NCI-H187 (cell line): ENCODE measurements at regions not wholly inside any gene's neighbourhood (a gene's known extent, or its start where the extent isn't known, plus 50 kb on each side); places are given as distances from the start of the nearest gene placed in this dataset.

ENCODE experiments used
- DNase-seq, 2 experiments: peaks; one replicate each; lab custom pipeline; 2025; lab: John Stamatoyannopoulos, UW

DNA sequence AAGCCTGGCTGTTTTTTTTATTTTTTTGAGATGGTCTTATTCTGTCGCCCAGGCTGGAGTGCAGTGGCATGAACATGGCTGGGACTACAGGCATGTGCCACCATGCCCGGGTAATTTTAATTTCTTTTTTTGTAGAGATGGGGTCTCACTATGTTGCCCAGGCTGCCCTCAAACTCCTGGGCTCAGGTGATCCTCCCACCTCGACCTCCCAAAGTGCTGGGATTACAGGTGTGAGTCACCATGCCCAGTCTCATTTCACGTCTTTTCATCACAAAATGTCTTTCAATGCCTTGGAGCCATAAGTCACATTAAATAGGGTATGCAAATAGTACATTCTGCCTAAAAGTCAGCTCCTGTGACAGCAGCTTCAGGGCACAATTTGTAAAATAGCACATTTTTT lies 52.8 kb downstream of the SOX2 start:
- no peak for DNase-seq

DNA sequence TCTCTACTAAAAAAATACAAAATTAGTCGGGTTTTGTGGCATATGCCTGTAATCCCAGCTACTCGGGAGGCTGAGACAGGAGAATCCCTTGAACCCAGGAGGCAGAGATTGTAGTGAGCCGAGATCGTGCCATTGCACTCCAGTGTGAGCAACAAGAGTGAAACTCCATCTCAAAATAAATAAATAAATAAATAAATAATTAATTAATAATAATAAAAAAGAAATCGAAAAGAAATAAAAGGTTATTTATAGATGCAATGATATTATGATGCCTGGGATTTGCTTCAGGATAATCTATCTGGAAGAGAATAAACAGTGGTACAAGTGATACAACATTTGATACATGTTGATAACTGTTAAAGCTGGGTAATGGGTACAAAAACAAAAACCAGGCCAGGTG lies 58.6 kb downstream of the SOX2 start:
- DNase-seq = no peak

DNA sequence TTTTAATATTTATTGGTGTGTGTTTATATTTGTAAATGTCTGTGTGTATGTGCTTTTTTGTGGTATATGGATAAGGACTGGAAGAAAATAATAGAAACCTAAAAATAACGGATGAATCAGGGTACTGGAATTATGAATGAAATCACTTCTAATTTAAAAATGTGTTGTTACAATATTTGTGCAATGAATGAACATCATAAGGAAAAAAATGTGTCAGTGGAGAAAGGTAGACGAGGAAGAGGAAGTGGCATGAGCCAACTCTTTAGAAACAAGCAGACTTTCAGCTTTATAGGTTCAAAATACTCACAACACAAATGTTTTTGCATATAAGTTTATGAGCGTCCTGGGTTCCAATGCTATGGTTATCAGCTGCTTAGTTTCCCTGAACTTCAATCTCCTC lies 59.4 kb downstream of the SOX2 start:
- no peak for DNase-seq

DNA sequence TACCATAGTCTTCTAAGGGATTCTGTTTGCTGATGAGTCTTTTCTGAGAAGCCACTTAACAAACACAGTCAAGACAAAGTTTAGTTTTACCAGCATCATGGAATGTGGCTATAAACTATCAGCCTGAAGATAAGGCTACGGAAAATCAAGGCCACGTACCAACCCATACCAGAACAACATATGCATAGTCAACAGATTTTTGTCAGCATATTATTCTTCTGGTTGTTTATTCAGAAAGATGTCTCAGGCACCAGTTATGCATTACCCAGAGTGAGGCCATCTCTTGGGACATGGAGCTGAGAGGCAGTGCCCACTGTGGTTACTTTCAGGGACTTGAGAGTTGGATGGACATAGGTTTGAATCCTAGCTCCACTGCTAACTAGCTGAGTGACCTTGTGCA lies 60.4 kb downstream of the SOX2 start:
- DNase-seq = no peak

DNA sequence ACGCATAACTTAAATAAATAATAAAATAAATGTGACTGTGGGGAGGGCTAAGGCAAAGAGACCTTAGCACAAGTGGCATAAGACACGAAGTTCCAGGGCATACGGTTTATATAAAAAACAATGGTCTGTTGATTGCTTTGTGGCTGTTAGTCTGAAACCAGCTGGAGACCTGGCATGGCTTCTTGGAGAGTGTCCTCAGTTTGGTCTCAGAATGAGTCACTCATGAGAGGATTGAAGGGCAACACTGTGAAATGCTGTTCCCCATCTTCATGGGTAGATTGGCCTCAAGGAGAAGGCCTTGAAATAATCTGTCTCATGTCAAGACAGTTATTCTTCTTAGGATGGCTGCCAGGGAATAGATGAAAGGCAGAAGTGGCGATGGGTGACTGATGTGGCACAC lies 62.2 kb downstream of the SOX2 start:
- DNase-seq = no peak

DNA sequence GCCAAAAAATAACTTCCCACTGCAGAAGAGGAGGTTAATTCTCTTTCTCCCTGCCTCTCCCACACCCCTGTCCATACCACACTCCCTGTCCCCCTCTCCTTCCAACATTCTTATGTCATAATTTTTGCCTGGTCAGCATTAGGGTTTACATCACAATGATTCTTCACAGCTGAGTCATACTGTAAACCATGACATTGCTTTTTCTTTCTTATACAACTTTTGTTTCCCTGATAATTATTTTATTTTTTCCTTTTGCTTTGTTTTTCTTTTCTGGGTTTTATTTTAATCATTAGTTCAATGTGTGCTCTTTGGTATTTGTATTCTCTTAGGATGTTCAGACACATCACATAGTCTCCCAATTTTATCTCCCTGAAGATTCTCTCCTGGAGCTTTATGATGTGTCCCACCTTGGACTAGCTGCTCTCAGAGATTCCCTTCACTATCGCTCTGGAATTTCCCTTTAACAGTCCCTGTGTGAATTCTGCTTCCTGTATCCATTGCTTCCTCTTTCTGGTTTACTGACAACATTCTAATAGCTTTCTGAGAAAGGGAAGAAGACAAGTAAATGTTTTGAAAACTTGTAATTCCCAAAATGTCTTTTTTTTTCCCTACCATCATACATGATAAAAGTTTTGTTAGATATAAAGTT lies 70.7 kb downstream of the SOX2 start:
- no peak for DNase-seq

DNA sequence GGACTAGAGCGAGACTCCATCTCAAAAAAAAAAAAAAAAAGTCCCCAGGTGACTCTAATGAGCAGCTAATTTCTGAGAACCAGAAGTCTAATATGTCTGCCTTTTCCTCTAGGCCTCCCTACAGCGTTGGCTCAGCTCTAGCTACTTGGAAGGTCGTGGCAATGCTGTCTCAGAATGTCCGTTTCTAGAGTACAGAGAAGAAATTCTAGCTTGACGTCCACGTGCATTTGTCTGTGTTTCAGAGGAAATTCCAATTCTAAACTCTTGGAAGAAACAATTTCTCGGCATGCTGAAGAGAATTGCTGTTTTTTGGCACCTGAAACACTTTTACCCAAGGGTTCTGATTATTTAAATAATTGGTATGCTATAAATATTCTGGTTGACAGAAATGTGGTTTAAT lies 78.8 kb downstream of the SOX2 start:
- no peak for DNase-seq

DNA sequence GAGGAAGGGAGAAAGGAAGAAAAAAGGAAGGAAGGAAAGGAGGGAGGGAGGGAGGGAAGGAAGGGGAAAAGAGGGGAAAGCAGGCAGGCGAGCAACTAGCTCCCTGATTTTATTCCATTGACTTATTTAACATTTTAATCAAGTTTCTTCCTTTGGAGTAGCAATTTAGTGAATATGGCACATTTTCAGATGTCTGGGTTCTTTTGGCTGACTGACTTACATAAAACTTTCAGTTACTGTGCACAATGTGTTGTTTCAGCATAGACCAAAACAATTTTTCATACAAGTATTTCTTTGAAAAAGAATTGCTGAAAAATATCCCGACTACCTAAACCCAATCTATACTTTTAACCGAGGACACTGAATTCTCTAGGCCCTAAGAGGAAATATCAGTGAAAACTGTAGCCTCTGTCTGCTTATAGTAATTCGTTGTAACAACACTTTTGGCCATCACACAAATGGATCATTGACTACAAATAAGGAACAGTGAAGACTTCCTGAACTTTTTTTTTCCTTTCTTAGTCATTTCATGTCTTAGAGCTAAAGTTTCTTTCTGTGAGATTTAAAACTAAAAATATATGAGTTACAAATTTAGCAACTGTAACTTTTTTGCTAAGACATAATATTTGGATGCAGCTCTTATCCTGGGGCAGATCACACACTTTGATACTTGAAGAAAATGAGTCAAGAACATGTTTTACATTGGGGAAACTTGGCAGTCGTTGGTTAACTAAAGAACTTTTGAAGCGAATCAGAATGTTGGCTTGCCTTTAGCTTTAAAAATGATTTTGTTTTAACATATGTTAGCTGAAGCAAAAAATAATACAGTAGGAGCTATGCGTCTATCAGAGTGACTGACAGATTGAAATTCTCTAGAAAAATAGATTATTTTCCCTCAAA lies 79.6 kb downstream of the SOX2 start:
- no peak for DNase-seq

DNA sequence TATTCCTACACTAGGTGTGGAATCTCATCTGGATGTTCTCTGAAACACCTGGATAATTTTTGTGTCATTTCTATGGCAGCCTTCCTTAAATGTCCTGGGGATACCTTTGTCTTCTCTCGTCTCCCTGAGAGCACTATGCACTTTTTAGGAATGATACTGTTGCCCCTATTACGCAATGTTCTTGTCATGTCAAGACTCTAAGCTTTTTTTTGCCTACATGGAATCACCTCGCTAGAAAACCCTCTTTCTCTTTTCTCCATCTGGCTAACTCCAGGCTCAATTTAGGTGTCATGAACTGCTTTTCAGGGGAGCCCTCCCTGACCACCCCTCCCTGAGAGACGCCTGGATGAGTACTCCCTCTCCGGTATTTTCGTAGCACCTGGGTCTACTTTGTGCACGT lies 81.3 kb downstream of the SOX2 start:
- DNase-seq = no peak

DNA sequence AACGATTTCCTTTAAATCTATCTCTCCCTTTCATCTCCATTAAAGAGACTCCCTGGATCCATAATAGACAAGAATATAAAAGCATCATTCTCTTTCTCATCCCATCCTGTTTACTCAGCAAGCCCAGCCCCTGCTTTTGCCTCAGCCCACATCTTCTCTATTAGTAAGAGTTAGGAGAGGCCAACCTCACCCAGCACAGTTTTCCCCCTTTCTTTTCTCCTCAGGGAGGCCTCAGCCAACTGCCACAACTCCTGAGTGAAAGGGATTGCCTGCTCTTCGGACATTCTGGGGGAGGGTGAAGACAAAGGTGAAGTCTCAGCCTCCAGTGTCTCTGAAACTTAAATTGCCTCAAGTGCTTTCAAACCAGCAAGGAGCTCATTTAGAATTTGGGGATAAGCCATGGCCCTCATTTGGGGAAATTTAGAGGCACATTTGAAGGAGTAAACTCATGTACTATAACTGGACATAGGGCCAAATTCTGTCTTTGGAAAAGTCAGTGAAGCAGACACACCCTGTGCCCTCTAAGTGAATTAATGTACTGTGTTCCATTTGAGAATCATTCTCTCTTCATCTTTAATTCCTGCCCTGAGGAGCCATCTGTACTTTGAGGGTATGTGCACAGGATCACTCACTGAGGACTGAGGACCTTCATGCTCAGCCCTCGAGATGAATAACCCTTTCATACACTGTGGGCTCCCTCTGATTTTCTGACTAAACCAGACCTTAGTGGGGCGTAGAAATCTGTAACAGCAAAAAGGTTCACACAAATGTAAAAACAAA lies 82.5 kb downstream of the SOX2 start:
- no peak for DNase-seq

DNA sequence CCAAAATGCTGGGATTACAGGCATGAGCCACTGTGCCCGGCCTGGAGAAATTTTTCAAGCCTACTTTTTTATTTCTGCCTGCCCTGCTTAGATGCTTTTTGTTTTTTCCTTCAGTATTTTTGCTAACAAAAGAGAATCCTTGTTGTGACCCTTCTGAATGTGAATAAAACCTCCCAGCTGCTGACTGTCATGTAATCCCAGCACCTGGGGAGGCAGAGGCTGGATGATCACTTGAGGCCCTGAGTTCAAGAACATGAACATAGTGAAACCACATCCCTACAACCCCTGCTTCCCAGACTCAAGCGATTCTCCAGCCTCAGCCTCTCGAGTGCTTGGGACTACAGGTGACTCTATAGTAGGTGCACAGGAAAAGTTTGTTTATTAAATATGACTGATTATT lies 84.9 kb downstream of the SOX2 start:
- DNase-seq = no peak

DNA sequence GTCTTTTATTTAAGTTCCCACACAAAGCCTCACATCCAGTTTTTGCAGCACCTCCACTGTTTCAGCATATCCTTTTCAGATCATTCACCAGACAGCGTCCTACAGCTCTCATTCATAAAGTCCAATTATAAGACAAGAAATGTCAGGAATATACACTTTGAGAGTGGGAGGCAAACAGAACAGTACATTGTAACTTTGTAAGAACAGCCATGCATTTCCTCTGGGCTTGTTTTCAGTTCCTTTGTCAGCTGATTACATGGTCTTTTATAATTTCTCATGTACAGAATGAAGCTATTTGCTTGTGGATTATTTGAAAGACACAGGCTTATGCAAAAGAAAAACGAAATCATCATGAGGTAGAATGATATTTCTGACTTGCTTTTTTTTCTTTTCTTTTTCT lies 85.7 kb downstream of the SOX2 start:
- no peak for DNase-seq

DNA sequence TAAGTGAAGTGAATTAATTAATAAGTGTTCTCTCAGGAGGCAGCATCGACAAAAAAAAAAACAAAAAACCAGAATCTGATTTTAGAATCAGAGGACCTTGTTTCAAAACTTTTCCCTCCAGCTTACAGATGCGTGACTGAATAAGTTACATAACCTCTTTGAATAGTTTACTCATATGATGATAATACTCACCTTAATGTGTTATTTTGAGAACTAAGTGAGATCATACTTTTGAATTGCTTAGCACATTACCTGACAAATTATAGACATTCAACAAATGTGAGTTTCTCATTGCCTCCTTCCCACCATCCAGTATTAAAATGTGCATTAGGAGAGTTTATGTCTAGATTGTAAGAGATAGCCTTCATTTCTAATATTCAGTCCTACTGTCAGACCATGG lies 94.0 kb downstream of the SOX2 start:
- DNase-seq = no peak

DNA sequence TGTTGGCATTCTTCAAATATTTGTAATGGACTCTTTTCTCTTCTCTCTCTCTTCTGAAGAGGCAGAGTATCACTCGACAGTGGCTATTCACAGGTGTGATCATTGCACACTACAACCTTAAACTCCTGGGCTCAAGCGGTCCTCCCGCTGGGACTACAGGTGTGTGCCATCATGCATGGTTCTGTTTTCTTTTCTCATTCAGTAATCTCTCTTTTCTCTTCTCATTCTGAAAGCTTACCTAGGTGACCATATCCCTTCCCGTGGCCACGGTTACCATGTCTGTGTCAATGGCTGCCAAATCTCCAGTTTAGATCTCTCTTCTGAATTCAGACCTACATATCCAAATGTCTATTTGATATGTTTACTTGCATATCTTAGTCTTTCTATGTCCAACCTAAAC lies 96.3 kb downstream of the SOX2 start:
- peak in 1 of 2 experiments; percentile 37 for DNase-seq

DNA sequence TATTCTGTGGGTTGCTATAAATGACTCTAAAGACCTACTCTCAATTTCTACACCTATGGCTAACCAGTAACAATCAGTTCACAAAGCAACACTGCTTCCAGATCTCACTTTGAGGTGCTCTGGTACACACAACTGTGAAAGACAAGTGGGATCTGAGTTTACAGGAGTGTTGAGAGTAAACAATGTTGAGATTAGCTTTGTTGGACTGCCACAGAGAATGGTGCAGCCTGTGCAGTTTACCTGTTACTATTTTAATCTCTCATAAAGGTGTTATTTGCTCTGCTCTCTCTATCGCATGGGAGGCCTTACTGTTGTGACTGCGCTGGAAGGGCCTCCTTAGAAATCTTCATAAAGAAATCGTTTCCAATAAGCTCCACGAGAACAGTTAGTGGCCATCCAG lies 112.0 kb downstream of the SOX2 start:
- DNase-seq = no peak

DNA sequence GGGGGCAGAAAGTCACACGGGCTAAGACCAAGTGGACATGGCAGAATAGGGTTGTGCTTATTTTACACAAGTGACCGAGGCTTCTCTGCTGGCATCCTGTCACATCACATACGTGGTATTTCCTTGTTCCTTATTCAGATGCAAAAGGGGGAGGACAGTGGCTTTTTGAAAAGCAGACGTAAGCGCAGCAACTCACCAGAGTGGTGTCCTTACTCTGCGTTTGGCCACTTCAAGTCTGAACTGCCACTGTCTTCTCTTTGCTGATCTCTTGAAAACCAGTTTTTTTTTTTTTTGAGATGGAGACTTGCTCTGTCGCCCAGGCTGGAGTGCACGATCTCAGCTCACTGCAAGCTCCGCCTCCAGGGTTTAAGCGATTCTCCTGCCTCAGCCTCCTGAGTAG lies 113.2 kb downstream of the SOX2 start:
- DNase-seq = no peak

DNA sequence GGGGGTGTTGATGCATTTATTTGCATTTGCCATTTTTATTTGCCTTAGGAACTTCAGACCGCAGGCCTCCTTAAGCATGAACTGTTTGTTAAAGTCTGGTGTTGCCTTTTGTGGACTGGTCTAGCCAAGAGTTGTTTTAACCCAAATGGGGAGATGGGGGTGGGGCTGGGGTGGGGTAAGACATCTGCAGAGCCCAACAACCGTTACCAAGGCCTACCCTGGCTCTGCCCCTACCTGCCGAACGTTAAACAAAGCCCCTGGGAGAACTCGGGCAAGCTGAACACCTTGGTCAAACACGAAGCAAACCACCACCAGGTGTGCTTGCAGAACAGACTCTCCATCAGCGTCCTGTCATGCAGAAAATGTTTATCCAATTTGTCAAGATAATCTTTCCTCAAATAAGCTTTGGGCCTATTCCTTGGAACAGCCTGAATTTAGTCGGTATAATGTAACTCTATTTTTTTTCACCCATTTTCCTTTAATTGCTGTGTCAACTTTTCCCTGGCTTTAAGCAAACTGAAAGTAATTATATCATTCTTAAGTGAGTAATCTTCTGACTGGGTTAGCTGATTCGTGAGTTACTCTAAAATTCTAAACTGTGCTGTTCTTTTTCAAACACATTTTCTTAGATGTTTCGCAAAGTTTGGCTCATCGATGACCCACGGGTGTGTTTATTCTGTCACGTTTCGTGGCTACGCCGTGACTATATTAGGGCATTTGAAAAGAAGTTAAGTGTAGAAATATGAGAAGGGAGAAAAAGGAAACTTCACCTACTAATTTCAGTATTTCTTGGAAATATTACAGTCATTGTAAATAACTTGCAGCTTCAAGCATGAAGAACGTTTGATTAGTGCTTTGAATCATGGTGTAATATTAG lies 127.6 kb downstream of the SOX2 start:
- peak; percentile 89 to 90 for DNase-seq

DNA sequence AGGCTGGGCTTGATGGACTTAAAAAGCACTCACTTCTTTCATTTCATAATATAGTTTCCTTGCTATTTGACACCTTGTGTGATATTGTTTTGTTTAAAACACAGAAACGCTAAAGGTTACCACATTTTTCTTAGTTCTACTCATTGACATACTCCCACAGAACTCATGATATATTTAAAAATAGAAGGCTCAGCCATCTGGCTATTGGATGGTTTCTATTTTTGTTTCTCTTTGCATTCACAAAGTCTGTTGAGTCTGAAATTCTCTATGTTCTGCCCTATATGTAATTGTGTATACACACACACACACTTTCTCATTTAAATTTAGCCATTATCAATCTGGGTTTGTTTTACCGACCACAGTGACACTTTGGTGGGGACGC lies 128.2 kb downstream of the SOX2 start:
- no peak for DNase-seq

DNA sequence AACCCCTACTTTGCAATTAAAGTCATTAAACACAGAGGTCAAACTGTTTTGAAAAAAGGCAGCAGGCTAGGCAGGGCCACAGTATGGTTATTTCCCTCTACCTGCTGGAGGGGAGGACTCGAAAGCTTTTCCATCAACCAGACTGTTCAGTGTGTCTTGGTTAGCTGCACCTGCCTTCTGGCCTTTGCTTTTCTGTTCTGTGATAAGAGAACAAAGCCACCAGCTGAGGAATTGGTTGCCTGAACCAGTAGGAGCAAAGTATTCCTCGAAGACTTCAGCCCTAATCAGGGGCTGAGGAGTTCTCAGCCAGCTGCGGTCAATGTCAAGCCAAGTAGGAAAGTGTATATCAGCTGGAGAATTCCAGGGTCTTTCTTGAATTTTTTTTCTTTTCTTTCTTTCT lies 132.5 kb downstream of the SOX2 start:
- DNase-seq = no peak

DNA sequence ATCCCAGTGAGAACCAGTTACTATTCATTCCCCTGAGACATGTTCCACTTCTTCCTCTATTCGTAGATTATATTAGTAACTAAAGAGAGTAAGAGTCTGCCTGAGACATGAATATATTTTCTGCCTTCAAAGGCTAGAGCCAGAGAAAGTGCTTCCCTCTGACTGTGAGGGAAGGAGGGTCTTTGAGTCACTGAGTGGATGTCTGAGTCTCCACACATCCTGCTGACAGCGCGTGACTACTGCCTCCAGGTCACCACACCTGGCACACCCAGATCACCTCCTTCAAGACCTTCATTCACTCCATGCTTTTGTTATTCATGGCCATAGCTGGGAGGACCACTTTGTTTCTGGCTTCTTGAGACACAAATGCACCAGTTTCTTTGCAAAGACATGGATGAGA lies 135.6 kb downstream of the SOX2 start:
- no peak for DNase-seq

DNA sequence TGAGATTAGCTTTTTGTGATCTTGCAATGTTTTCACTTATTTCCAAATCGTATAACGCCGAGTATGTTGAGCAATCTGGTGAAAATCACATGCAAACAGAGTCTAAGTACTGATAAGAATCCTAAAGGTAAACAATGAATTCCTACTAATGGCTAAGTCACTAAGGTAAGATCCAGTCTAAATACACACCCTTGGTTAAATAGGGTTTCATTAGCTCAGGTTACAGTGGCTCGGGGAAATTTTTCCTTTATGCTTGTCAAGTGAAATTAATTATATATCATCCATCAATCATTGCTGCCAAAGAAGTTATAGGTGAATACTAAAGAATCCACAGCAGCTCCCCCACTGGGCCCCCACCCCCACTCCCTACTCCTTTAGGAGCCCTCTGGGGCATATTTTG lies 139.3 kb downstream of the SOX2 start:
- DNase-seq = no peak

DNA sequence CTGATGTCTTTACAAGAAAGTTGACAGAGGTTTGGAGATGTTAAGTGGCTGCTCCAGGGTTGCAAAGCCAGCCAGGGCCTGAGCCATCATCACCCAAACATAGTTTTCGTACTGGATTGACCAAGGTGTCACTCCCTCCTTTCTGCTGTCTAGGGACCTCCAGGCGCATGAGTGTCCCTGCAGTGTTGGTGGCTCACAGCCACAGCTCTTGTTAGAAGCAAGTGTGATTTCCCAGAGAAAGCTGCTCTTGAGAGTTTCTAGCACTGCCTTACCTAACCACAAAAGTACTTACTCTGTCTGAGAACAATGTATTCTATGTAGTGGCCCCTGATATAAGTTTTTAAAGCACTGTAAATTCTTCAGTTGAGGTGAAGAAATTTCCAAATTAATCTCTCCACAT lies 144.1 kb downstream of the SOX2 start:
- DNase-seq = no peak
